Smooth muscle cell (in vitro differentiated cells): ENCODE measurements at regions not wholly inside any gene's neighbourhood (a gene's known extent, or its start where the extent isn't known, plus 50 kb on each side); places are given as distances from the start of the nearest gene placed in this dataset.

ENCODE experiments used
- DNase-seq: peaks from one replicate; lab custom pipeline; 2025; ENCODE audit not compliant: unreplicated experiment; lab: John Stamatoyannopoulos, UW
- H2AFZ ChIP-seq: fragments of 200-600 bp; sonication (generic); 2 replicates; pipeline ENCODE4 v1.6.0; 2016; ENCODE audit warnings: antibody characterized with exemption, low read depth, mild to moderate bottlenecking
- H3F3A ChIP-seq: fragments of 200-600 bp; sonication (generic); 2 replicates; pipeline ENCODE4 v1.6.0; 2017; ENCODE audit warnings: antibody characterized with exemption, low read depth
- H3K27ac ChIP-seq: fragments of 200-600 bp; sonication (generic); 2 replicates; pipeline ENCODE4 v1.5.1; 2016; ENCODE audit warnings: low read depth, mild to moderate bottlenecking
- H3K27me3 ChIP-seq: fragments of 200-600 bp; sonication (generic); 2 replicates; pipeline ENCODE4 v1.6.1; 2016; ENCODE audit warnings: low read depth, mild to moderate bottlenecking
- H3K36me3 ChIP-seq: fragments of 200-600 bp; sonication (generic); 2 replicates; pipeline ENCODE4 v1.5.1; 2016; ENCODE audit warnings: low read depth
- H3K4me1 ChIP-seq: fragments of 200-600 bp; sonication (generic); 2 replicates; pipeline ENCODE4 v1.5.1; 2016; ENCODE audit warnings: low read depth
- H3K4me2 ChIP-seq: fragments of 200-600 bp; sonication (generic); 2 replicates; pipeline ENCODE4 v1.6.0; 2016; ENCODE audit warnings: mild to moderate bottlenecking
- H3K4me3 ChIP-seq: fragments of 200-600 bp; sonication (generic); 2 replicates; pipeline ENCODE4 v1.5.1; 2016; ENCODE audit warnings: mild to moderate bottlenecking
- H3K79me2 ChIP-seq: fragments of 200-600 bp; sonication (generic); 2 replicates; pipeline ENCODE4 v1.6.0; 2016; ENCODE audit warnings: low read depth, mild to moderate bottlenecking
- H3K9ac ChIP-seq: fragments of 200-600 bp; sonication (generic); 2 replicates; pipeline ENCODE4 v1.6.0; 2016; ENCODE audit warnings: low read depth
- H3K9me3 ChIP-seq: fragments of 200-600 bp; sonication (generic); replicated peaks from 2 replicates; pipeline ENCODE4 v1.5.1; 2016; ENCODE audit warnings: low read depth
- H4K20me1 ChIP-seq: fragments of 200-600 bp; sonication (generic); 2 replicates; pipeline ENCODE4 v1.6.0; 2016; ENCODE audit warnings: low read depth
- CTCF ChIP-seq: fragments of 200-600 bp; sonication (generic); IDR thresholded peaks from 2 replicates; pipeline ENCODE4 v1.5.1; 2017; ENCODE audit warnings: borderline replicate concordance, mild to moderate bottlenecking, antibody characterized with exemption; ENCODE audit not compliant: insufficient read depth, poor library complexity, severe bottlenecking
- WGBS: methylation state at CpG from one replicate; pipeline ENCODE4 v1.1.7; 2016; ENCODE audit warnings: low lambda C conversion rate; 5-methylcytosine and 5-hydroxymethylcytosine counted together

- Histone ChIP-seq H3K79me2 (no peaks in the 10 kb centered on the region), H3K9ac (no peak overlapping the region), H2AFZ (no peak overlapping the region), H3K9me3 (no peaks in the 10 kb centered on the region), H3K27ac (no peak overlapping the region), H3F3A (no peaks in the 10 kb centered on the region), H3K27me3 (peaks cover 5% of the 10 kb centered on the region), H3K4me2 (no peak overlapping the region), H3K4me3 (no peak overlapping the region), H3K4me1 (no peaks in the 10 kb centered on the region), H3K36me3 (no peaks in the 10 kb centered on the region), H4K20me1 (no peaks in the 10 kb centered on the region)
- DNase-seq = no peak
- no peak for TF ChIP-seq CTCF
- 94% methylated on average over 7 of the region's 7 CpGs for WGBS
Measured at GRCh38 chr3:139117883-139118760, 73.4 kb upstream of the PRR23C start.

GRCh38 chr3:139118835-139119234 is 74.1 kb upstream of the PRR23C start:
- H3K4me3 ChIP-seq = no peak overlapping the region
- H3K9me3 ChIP-seq = no peaks in the 10 kb centered on the region
- WGBS = 90% methylated on average over 4 of the region's 4 CpGs
- H3K27ac ChIP-seq = no peak overlapping the region
- no peak for DNase-seq
- H3K4me1 ChIP-seq = no peaks in the 10 kb centered on the region
- no peak overlapping the region for H3K9ac ChIP-seq
- no peak overlapping the region for H3K4me2 ChIP-seq
- no peaks in the 10 kb centered on the region for H3K79me2 ChIP-seq
- H3K36me3 ChIP-seq = no peaks in the 10 kb centered on the region
- H3K27me3 ChIP-seq = no peaks in the 10 kb centered on the region
- no peaks in the 10 kb centered on the region for H3F3A ChIP-seq
- H2AFZ ChIP-seq = no peak overlapping the region
- H4K20me1 ChIP-seq = no peaks in the 10 kb centered on the region
- no peak for TF ChIP-seq CTCF

- no peaks in the 10 kb centered on the region for H3K4me1 ChIP-seq
- H3K9ac ChIP-seq = no peak overlapping the region
- DNase-seq = no peak
Measured at GRCh38 chr3:139119331-139120025, 74.8 kb upstream of the PRR23C start.

More at GRCh38 chr3:139119331-139120025, 74.8 kb upstream of the PRR23C start:
- Histone ChIP-seq H4K20me1 (no peaks in the 10 kb centered on the region), H3K4me2 (no peak overlapping the region), H3K9me3 (no peaks in the 10 kb centered on the region), H3K4me3 (no peak overlapping the region), H3K27ac (no peak overlapping the region), H3F3A (no peaks in the 10 kb centered on the region), H3K79me2 (no peaks in the 10 kb centered on the region), H3K27me3 (no peaks in the 10 kb centered on the region), H2AFZ (no peak overlapping the region), H3K36me3 (no peaks in the 10 kb centered on the region)
- no peak for TF ChIP-seq CTCF
- WGBS = 85% methylated on average over 1 of the region's 1 CpG
